ENCODE measurements at regions not wholly inside any gene's neighbourhood (a gene's known extent, or its start where the extent isn't known, plus 50 kb on each side); places are given as distances from the start of the nearest gene placed in this dataset.

DNA sequence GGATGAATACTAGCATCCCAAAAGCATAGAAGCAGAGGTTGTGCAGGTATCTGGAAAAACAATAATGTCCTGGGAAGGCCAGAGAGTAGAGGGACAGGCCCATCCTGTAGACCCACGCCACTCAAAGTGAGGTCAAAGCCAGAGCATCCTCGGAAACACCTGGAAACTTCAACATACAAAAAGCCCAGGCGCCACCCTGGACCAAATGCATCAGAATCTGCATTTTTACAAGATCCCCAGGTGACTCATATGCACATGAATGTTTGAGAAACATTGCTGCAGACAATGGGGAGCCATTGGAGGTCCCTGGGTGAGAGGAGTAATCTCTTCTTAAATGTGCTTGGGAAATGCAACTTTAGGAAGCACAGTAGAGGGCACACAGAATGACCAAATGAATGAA lies 684.1 kb downstream of the DIAPH3 start (continued):
- TF ChIP-seq, protein P1, sequence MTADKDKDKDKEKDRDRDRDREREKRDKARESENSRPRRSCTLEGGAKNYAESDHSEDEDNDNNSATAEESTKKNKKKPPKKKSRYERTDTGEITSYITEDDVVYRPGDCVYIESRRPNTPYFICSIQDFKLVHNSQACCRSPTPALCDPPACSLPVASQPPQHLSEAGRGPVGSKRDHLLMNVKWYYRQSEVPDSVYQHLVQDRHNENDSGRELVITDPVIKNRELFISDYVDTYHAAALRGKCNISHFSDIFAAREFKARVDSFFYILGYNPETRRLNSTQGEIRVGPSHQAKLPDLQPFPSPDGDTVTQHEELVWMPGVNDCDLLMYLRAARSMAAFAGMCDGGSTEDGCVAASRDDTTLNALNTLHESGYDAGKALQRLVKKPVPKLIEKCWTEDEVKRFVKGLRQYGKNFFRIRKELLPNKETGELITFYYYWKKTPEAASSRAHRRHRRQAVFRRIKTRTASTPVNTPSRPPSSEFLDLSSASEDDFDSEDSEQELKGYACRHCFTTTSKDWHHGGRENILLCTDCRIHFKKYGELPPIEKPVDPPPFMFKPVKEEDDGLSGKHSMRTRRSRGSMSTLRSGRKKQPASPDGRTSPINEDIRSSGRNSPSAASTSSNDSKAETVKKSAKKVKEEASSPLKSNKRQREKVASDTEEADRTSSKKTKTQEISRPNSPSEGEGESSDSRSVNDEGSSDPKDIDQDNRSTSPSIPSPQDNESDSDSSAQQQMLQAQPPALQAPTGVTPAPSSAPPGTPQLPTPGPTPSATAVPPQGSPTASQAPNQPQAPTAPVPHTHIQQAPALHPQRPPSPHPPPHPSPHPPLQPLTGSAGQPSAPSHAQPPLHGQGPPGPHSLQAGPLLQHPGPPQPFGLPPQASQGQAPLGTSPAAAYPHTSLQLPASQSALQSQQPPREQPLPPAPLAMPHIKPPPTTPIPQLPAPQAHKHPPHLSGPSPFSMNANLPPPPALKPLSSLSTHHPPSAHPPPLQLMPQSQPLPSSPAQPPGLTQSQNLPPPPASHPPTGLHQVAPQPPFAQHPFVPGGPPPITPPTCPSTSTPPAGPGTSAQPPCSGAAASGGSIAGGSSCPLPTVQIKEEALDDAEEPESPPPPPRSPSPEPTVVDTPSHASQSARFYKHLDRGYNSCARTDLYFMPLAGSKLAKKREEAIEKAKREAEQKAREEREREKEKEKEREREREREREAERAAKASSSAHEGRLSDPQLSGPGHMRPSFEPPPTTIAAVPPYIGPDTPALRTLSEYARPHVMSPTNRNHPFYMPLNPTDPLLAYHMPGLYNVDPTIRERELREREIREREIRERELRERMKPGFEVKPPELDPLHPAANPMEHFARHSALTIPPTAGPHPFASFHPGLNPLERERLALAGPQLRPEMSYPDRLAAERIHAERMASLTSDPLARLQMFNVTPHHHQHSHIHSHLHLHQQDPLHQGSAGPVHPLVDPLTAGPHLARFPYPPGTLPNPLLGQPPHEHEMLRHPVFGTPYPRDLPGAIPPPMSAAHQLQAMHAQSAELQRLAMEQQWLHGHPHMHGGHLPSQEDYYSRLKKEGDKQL (CRISPR knock-in tag; IDR thresholded peaks at IDR 0.05; ENCODE audit: low read depth): no peak
- TF ChIP-seq, protein P2, sequence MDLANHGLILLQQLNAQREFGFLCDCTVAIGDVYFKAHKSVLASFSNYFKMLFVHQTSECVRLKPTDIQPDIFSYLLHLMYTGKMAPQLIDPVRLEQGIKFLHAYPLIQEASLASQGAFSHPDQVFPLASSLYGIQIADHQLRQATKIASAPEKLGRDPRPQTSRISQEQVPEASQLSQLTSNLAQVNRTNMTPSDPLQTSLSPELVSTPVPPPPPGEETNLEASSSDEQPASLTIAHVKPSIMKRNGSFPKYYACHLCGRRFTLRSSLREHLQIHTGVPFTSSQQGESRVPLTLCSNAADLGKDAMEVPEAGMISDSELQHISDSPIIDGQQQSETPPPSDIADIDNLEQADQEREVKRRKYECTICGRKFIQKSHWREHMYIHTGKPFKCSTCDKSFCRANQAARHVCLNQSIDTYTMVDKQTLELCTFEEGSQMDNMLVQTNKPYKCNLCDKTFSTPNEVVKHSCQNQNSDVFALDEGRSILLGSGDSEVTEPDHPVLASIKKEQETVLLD (CRISPR knock-in tag; IDR thresholded peaks at IDR 0.05; ENCODE audit: low read depth): no peak
- no peak for TF ChIP-seq ZNF296 (CRISPR knock-in tag; conservative IDR thresholded peaks at IDR 0.05)
- TF ChIP-seq, protein P3, sequence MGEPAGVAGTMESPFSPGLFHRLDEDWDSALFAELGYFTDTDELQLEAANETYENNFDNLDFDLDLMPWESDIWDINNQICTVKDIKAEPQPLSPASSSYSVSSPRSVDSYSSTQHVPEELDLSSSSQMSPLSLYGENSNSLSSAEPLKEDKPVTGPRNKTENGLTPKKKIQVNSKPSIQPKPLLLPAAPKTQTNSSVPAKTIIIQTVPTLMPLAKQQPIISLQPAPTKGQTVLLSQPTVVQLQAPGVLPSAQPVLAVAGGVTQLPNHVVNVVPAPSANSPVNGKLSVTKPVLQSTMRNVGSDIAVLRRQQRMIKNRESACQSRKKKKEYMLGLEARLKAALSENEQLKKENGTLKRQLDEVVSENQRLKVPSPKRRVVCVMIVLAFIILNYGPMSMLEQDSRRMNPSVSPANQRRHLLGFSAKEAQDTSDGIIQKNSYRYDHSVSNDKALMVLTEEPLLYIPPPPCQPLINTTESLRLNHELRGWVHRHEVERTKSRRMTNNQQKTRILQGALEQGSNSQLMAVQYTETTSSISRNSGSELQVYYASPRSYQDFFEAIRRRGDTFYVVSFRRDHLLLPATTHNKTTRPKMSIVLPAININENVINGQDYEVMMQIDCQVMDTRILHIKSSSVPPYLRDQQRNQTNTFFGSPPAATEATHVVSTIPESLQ (CRISPR knock-in tag; conservative IDR thresholded peaks at IDR 0.05): no peak
- TF ChIP-seq ZNF773 (CRISPR knock-in tag; IDR thresholded peaks at IDR 0.05; ENCODE audit: borderline replicate concordance): no peak
- no peak for TF ChIP-seq ZNF101 (CRISPR knock-in tag; IDR thresholded peaks at IDR 0.05; ENCODE audit: borderline replicate concordance, low read depth)
- no peak for TF ChIP-seq ZNF598 (CRISPR knock-in tag; IDR thresholded peaks at IDR 0.05; ENCODE audit: borderline replicate concordance)
- TF ChIP-seq ZNF235 (CRISPR knock-in tag; IDR thresholded peaks at IDR 0.05; ENCODE audit: borderline replicate concordance): no peak
- no peak for TF ChIP-seq ZFP36L2 (CRISPR knock-in tag; IDR thresholded peaks at IDR 0.05)

Measured in HepG2 (cell line).